Stimulated activated memory B cell treated with anti-CD40 and anti-IgM and Interleukin-4, amounts not matched to agents 10 μg/mL and 1 μg/mL and 100 μg/mL, for 72 hours (primary cell): ENCODE measurements at regions not wholly inside any gene's neighbourhood (a gene's known extent, or its start where the extent isn't known, plus 50 kb on each side); places are given as distances from the start of the nearest gene placed in this dataset.

Experiments
- ATAC-seq: fragments of 150-1000 bp; cut with Tn5 transposase; 2 replicates; pipeline ENCODE4 v1.10.0; 2021
- H3K27ac Mint-ChIP-seq: one replicate; pipeline ENCODE4 v1.8.0; 2022; ENCODE audit warnings: mild to moderate bottlenecking, mixed read lengths
- H3K27me3 Mint-ChIP-seq: one replicate; pipeline ENCODE4 v1.8.0; 2022; ENCODE audit warnings: mixed read lengths
- H3K36me3 Mint-ChIP-seq: one replicate; pipeline ENCODE4 v1.8.0; 2022; ENCODE audit warnings: mixed read lengths
- H3K4me1 Mint-ChIP-seq: one replicate; pipeline ENCODE4 v1.8.0; 2022; ENCODE audit warnings: mixed read lengths
- H3K4me3 Mint-ChIP-seq: one replicate; pipeline ENCODE4 v1.8.0; 2022; ENCODE audit warnings: mild to moderate bottlenecking, moderate library complexity, mixed read lengths
- H3K9me3 Mint-ChIP-seq: one replicate; pipeline ENCODE4 v1.8.0; 2022; ENCODE audit warnings: mixed read lengths

GRCh38 chr14:71317385-71318096 lies 410.3 kb downstream of the PCNX1 start:
- Mint-ChIP-seq H3K27me3 (no peaks in the 10 kb centered on the region), H3K9me3 (peaks cover 4% of the 10 kb centered on the region), H3K36me3 (peaks cover 7% of the 10 kb centered on the region), H3K27ac (no peak overlapping the region), H3K4me3 (no peak overlapping the region), H3K4me1 (peaks cover 17% of the 10 kb centered on the region)
- ATAC-seq: no peak

- Mint-ChIP-seq H3K4me1 (peaks cover 23% of the 10 kb centered on the region), H3K36me3 (peaks cover 6% of the 10 kb centered on the region), H3K4me3 (no peak overlapping the region), H3K27ac (no peak overlapping the region), H3K9me3 (peaks cover 3% of the 10 kb centered on the region), H3K27me3 (no peaks in the 10 kb centered on the region)
- ATAC-seq: no peak
Observed at GRCh38 chr14:71318097-71318459, 410.8 kb downstream of the PCNX1 start.

- H3K27ac Mint-ChIP-seq: peak overlapping the region; percentile 97
- H3K36me3 Mint-ChIP-seq: no peaks in the 10 kb centered on the region
- no peaks in the 10 kb centered on the region for H3K27me3 Mint-ChIP-seq
- H3K9me3 Mint-ChIP-seq: no peaks in the 10 kb centered on the region
- H3K4me3 Mint-ChIP-seq: peak overlapping the region; percentile 93
- peaks cover 38% of the 10 kb centered on the region for H3K4me1 Mint-ChIP-seq
- ATAC-seq: peak; percentile 1
Observed at GRCh38 chr14:71319666-71320065, 412.4 kb downstream of the PCNX1 start.

GRCh38 chr14:71320107-71320733 lies 413.0 kb downstream of the PCNX1 start, which contains the start of gene SIPA1L1:
SIPA1L1 (plus strand) TSS chr14:71320476.
- Mint-ChIP-seq H3K4me1 (peaks cover 44% of the 10 kb centered on the region), H3K9me3 (no peaks in the 10 kb centered on the region), H3K27me3 (no peaks in the 10 kb centered on the region), H3K4me3 (peak within 1 kb of the TSS; percentile 93), H3K36me3 (no peaks in the 10 kb centered on the region), H3K27ac (peak within 1 kb of the TSS; percentile 97)
- peak; percentile 91 for ATAC-seq

- Mint-ChIP-seq H3K4me1 (peaks cover 51% of the 10 kb centered on the region), H3K27me3 (no peaks in the 10 kb centered on the region), H3K9me3 (no peaks in the 10 kb centered on the region), H3K27ac (peak overlapping the region; percentile 97), H3K36me3 (no peaks in the 10 kb centered on the region), H3K4me3 (peak overlapping the region; percentile 93)
- ATAC-seq: peak; percentile 69
Observed at GRCh38 chr14:71320734-71321573, 413.7 kb downstream of the PCNX1 start.

GRCh38 chr14:71321574-71322315 lies 414.5 kb downstream of the PCNX1 start:
- Mint-ChIP-seq H3K9me3 (no peaks in the 10 kb centered on the region), H3K27ac (peak overlapping the region; percentile 97), H3K27me3 (no peaks in the 10 kb centered on the region), H3K4me1 (peaks cover 56% of the 10 kb centered on the region), H3K36me3 (no peaks in the 10 kb centered on the region), H3K4me3 (peak overlapping the region; percentile 93)
- no peak for ATAC-seq

GRCh38 chr14:71322655-71323250 lies 415.5 kb downstream of the PCNX1 start:
- no peak for ATAC-seq
- Mint-ChIP-seq H3K27me3 (no peaks in the 10 kb centered on the region), H3K36me3 (no peaks in the 10 kb centered on the region)

GRCh38 chr14:71324767-71325272 lies 417.6 kb downstream of the PCNX1 start:
- peak; percentile 3 for ATAC-seq
- Mint-ChIP-seq H3K4me1 (peaks cover 78% of the 10 kb centered on the region), H3K27me3 (no peaks in the 10 kb centered on the region), H3K4me3 (peak overlapping the region; percentile 69), H3K27ac (peak overlapping the region; percentile 78), H3K36me3 (peaks cover 5% of the 10 kb centered on the region), H3K9me3 (no peaks in the 10 kb centered on the region)

More at GRCh38 chr14:71322655-71323250, 415.5 kb downstream of the PCNX1 start:
- H3K4me3 Mint-ChIP-seq: peak overlapping the region; percentile 70
- H3K4me1 Mint-ChIP-seq: peaks cover 65% of the 10 kb centered on the region
- H3K9me3 Mint-ChIP-seq: no peaks in the 10 kb centered on the region
- peak overlapping the region; percentile 64 for H3K27ac Mint-ChIP-seq

GRCh38 chr14:71327691-71328090 lies 420.4 kb downstream of the PCNX1 start:
- Mint-ChIP-seq H3K4me1 (peaks cover 92% of the 10 kb centered on the region), H3K36me3 (peaks cover 24% of the 10 kb centered on the region), H3K4me3 (no peak overlapping the region), H3K9me3 (no peaks in the 10 kb centered on the region), H3K27ac (peak overlapping the region; percentile 58), H3K27me3 (no peaks in the 10 kb centered on the region)
- no peak for ATAC-seq

GRCh38 chr14:71328183-71328582 lies 420.9 kb downstream of the PCNX1 start:
- peak; percentile 77 for ATAC-seq
- H3K9me3 Mint-ChIP-seq: no peaks in the 10 kb centered on the region
- no peak overlapping the region for H3K4me3 Mint-ChIP-seq
- peaks cover 90% of the 10 kb centered on the region for H3K4me1 Mint-ChIP-seq
- H3K36me3 Mint-ChIP-seq: peaks cover 24% of the 10 kb centered on the region
- H3K27ac Mint-ChIP-seq: peak overlapping the region; percentile 58
- H3K27me3 Mint-ChIP-seq: no peaks in the 10 kb centered on the region

GRCh38 chr14:71328954-71329353 lies 421.7 kb downstream of the PCNX1 start:
- H3K27ac Mint-ChIP-seq: no peak overlapping the region
- ATAC-seq: no peak
- peaks cover 31% of the 10 kb centered on the region for H3K36me3 Mint-ChIP-seq
- no peak overlapping the region for H3K4me3 Mint-ChIP-seq
- H3K4me1 Mint-ChIP-seq: peaks cover 90% of the 10 kb centered on the region
- H3K9me3 Mint-ChIP-seq: no peaks in the 10 kb centered on the region
- no peaks in the 10 kb centered on the region for H3K27me3 Mint-ChIP-seq

GRCh38 chr14:71331403-71331802 lies 424.1 kb downstream of the PCNX1 start:
- no peak for ATAC-seq
- peaks cover 40% of the 10 kb centered on the region for H3K36me3 Mint-ChIP-seq

GRCh38 chr14:71332476-71332875 lies 425.2 kb downstream of the PCNX1 start:
- Mint-ChIP-seq H3K4me1 (peaks cover 72% of the 10 kb centered on the region), H3K4me3 (no peak overlapping the region), H3K9me3 (no peaks in the 10 kb centered on the region), H3K36me3 (peaks cover 51% of the 10 kb centered on the region), H3K27ac (no peak overlapping the region), H3K27me3 (no peaks in the 10 kb centered on the region)
- no peak for ATAC-seq

More at GRCh38 chr14:71331403-71331802, 424.1 kb downstream of the PCNX1 start:
- H3K27ac Mint-ChIP-seq: no peak overlapping the region
- no peaks in the 10 kb centered on the region for H3K27me3 Mint-ChIP-seq
- no peaks in the 10 kb centered on the region for H3K9me3 Mint-ChIP-seq
- no peak overlapping the region for H3K4me3 Mint-ChIP-seq
- peaks cover 69% of the 10 kb centered on the region for H3K4me1 Mint-ChIP-seq

GRCh38 chr14:71333705-71334104 lies 426.4 kb downstream of the PCNX1 start:
- Mint-ChIP-seq H3K36me3 (peaks cover 57% of the 10 kb centered on the region), H3K27ac (no peak overlapping the region), H3K4me3 (no peak overlapping the region), H3K27me3 (no peaks in the 10 kb centered on the region), H3K9me3 (no peaks in the 10 kb centered on the region), H3K4me1 (peaks cover 65% of the 10 kb centered on the region)
- ATAC-seq: no peak
